SU-DHL-6 (cell line): ENCODE measurements at regions not wholly inside any gene's neighbourhood (a gene's known extent, or its start where the extent isn't known, plus 50 kb on each side); places are given as distances from the start of the nearest gene placed in this dataset.

Source experiments
- EZH2phosphoT487 ChIP-seq: fragments of 200-600 bp; sonication (generic), shearing (Covaris generic); conservative IDR thresholded peaks from 2 replicates; pipeline ENCODE4 v1.6.1; 2018; ENCODE audit warnings: mild to moderate bottlenecking, antibody characterized with exemption, low read length, moderate library complexity, mixed read lengths
- TF ChIP-seq, protein P1 (sequence below): fragments of 200-600 bp; sonication (generic); IDR thresholded peaks from one replicate; pipeline ENCODE4 v1.5.1; 2017; ENCODE audit warnings: antibody characterized with exemption, mild to moderate bottlenecking, low read length, moderate library complexity; ENCODE audit not compliant: insufficient read depth, poor library complexity, severe bottlenecking

DNA sequence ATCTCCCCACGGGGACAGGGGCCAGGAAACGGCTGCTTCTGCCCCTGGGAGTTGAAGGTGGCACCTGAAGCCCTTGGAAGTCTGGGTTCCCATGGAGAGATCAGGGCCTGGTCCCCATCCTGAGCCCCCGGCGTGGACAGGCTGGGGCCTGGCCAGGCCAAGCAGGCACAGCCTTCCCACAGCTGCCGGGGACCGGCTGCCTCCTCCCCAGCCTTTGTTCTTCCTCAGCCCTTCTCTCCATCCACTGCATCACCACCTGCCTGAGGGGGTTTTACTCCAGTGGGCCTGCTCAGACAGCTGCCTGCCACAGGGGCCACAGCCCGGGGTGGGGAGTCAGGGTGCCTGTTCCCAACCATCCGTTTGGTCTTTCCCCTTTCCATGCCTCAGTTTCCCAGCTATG, 187.7 kb downstream of the INHBB start:
- TF ChIP-seq, protein P1, sequence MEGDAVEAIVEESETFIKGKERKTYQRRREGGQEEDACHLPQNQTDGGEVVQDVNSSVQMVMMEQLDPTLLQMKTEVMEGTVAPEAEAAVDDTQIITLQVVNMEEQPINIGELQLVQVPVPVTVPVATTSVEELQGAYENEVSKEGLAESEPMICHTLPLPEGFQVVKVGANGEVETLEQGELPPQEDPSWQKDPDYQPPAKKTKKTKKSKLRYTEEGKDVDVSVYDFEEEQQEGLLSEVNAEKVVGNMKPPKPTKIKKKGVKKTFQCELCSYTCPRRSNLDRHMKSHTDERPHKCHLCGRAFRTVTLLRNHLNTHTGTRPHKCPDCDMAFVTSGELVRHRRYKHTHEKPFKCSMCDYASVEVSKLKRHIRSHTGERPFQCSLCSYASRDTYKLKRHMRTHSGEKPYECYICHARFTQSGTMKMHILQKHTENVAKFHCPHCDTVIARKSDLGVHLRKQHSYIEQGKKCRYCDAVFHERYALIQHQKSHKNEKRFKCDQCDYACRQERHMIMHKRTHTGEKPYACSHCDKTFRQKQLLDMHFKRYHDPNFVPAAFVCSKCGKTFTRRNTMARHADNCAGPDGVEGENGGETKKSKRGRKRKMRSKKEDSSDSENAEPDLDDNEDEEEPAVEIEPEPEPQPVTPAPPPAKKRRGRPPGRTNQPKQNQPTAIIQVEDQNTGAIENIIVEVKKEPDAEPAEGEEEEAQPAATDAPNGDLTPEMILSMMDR: no peak
- no peak for TF ChIP-seq EZH2phosphoT487
